Kidney epithelial cell (primary cell): ENCODE measurements at regions not wholly inside any gene's neighbourhood (a gene's known extent, or its start where the extent isn't known, plus 50 kb on each side); places are given as distances from the start of the nearest gene placed in this dataset.

Source experiments
- DNase-seq: peaks from one replicate; pipeline ENCODE4 v3.0.0-alpha.2; 2010; ENCODE audit warnings: low read depth
- H3K27me3 ChIP-seq: 2 replicates; pipeline ENCODE4 v1.6.0; 2011; ENCODE audit warnings: low read length; ENCODE audit not compliant: control insufficient read depth, insufficient read depth
- H3K36me3 ChIP-seq: 2 replicates; pipeline ENCODE4 v1.5.1; 2011; ENCODE audit warnings: low read length; ENCODE audit not compliant: control insufficient read depth, insufficient read depth
- H3K4me3 ChIP-seq: 2 replicates; pipeline ENCODE4 v1.5.1; 2011; ENCODE audit warnings: low read depth, mild to moderate bottlenecking, control low read depth, low read length
- CTCF ChIP-seq: IDR thresholded peaks from 2 replicates; pipeline ENCODE4 v1.5.1; 2011; ENCODE audit warnings: mild to moderate bottlenecking, moderate library complexity, low read length, control low read depth, inconsistent platforms; ENCODE audit not compliant: insufficient read depth, poor library complexity, severe bottlenecking

- H3K4me3 ChIP-seq: no peak overlapping the region
- no peak for TF ChIP-seq CTCF
- no peaks in the 10 kb centered on the region for H3K27me3 ChIP-seq
- H3K36me3 ChIP-seq: no peaks in the 10 kb centered on the region
- DNase-seq: no peak
Observed at GRCh38 chr7:46744957-46745706, 824.1 kb upstream of the IGFBP3 start.

- DNase-seq: no peak
- H3K36me3 ChIP-seq: no peaks in the 10 kb centered on the region
Observed at GRCh38 chr7:46742601-46743000, 821.5 kb upstream of the IGFBP3 start.

GRCh38 chr7:46741938-46742540, 821.0 kb upstream of the IGFBP3 start:
- no peak for TF ChIP-seq CTCF
- no peaks in the 10 kb centered on the region for H3K27me3 ChIP-seq
- DNase-seq: no peak
- H3K36me3 ChIP-seq: no peaks in the 10 kb centered on the region
- H3K4me3 ChIP-seq: no peak overlapping the region

More at GRCh38 chr7:46742601-46743000, 821.5 kb upstream of the IGFBP3 start:
- TF ChIP-seq CTCF: no peak
- no peaks in the 10 kb centered on the region for H3K27me3 ChIP-seq
- no peak overlapping the region for H3K4me3 ChIP-seq

GRCh38 chr7:46741181-46741580, 820.1 kb upstream of the IGFBP3 start:
- TF ChIP-seq CTCF: no peak
- no peak for DNase-seq
- Histone ChIP-seq H3K27me3 (no peaks in the 10 kb centered on the region), H3K36me3 (no peaks in the 10 kb centered on the region), H3K4me3 (no peak overlapping the region)

- no peaks in the 10 kb centered on the region for H3K36me3 ChIP-seq
- H3K27me3 ChIP-seq: no peaks in the 10 kb centered on the region
- H3K4me3 ChIP-seq: no peak overlapping the region
- TF ChIP-seq CTCF: no peak
- no peak for DNase-seq
Observed at GRCh38 chr7:46739518-46740234, 818.6 kb upstream of the IGFBP3 start.

- no peak for TF ChIP-seq CTCF
- no peaks in the 10 kb centered on the region for H3K27me3 ChIP-seq
- no peak overlapping the region for H3K4me3 ChIP-seq
- H3K36me3 ChIP-seq: no peaks in the 10 kb centered on the region
- no peak for DNase-seq
Observed at GRCh38 chr7:46738796-46739195, 817.7 kb upstream of the IGFBP3 start.
